Body of pancreas (tissue), 4 donors: ENCODE measurements at regions not wholly inside any gene's neighbourhood (a gene's known extent, or its start where the extent isn't known, plus 50 kb on each side); places are given as distances from the start of the nearest gene placed in this dataset.

Experiments
- ATAC-seq: fragments of 150-250 bp; one replicate; pipeline ENCODE4 v1.9.1; 2016
- DNase-seq, 4 donors: peaks; one replicate each; pipeline ENCODE4 v3.0.0-alpha.2; 2019
- H3K27ac ChIP-seq, 4 donors: fragments of 200-600 bp; sonication (generic); 1 replicate in 3 of 4; 2 replicates in 1 of 4; pipeline versions ENCODE4 v1.5.1 to v1.6.1; 2016 to 2019; ENCODE audit warnings: mild to moderate bottlenecking in 1 of 4, mixed read lengths in 1 of 4, moderate library complexity in 1 of 4
- H3K27me3 ChIP-seq, 2 donors: fragments of 200-600 bp; sonication (generic); one replicate each; pipeline ENCODE4 v1.6.0; 2016; ENCODE audit warnings: mild to moderate bottlenecking in 1 of 2
- H3K36me3 ChIP-seq, 2 donors: fragments of 200-600 bp; sonication (generic); replicated peaks in 1 of 2; 2 replicates each; pipeline ENCODE4 v1.5.1; 2016; ENCODE audit warnings: low read depth in 2 of 2; ENCODE audit not compliant: insufficient read depth in 1 of 2
- H3K4me1 ChIP-seq: fragments of 200-600 bp; sonication (generic); one replicate; pipeline ENCODE4 v1.6.0; 2016
- H3K4me3 ChIP-seq, 2 donors: fragments of 200-600 bp; sonication (generic); 1 replicate in 1 of 2; 2 replicates in 1 of 2; pipeline ENCODE4 v1.5.1; 2016 to 2019
- H3K9me3 ChIP-seq, 3 donors: fragments of 200-600 bp; sonication (generic); 1 replicate in 2 of 3; 2 replicates in 1 of 3; pipeline ENCODE4 v1.5.1; 2016
- POLR2A ChIP-seq, 3 donors: fragments of 450-650 bp; IDR thresholded peaks; one replicate each; pipeline ENCODE4 v1.6.1; 2016; ENCODE audit warnings: antibody characterized with exemption in 3 of 3, mild to moderate bottlenecking in 2 of 3
- WGBS, 2 donors: methylation state at CpG; one replicate each; pipeline ENCODE4 v1.1.5; 2017; 5-methylcytosine and 5-hydroxymethylcytosine counted together
- intact Hi-C: fragments of 100-400 bp; cut with DNase I; formaldehyde crosslinking; loops from one replicate; pipeline ENCODE4 v1.15.1; 2023
- TF ChIP-seq, protein P1 (sequence below), 7 experiments: fragments of 450-650 bp in 4 of 7; fragments of 200-600 bp in 3 of 7; sonication (generic) in 3 of 7; IDR thresholded peaks; one replicate each; pipeline ENCODE4 v1.5.1; 2016 to 2019; ENCODE audit warnings: antibody characterized with exemption in 7 of 7

GRCh38 chr2:179355881-179356280 lies 91.2 kb upstream of the SESTD1 start:
- Histone ChIP-seq H3K4me1 (no peaks in the 10 kb centered on the region), H3K27me3 (no peaks in the 10 kb centered on the region), H3K27ac (no peak overlapping the region), H3K4me3 (no peak overlapping the region), H3K9me3 (no peaks in the 10 kb centered on the region), H3K36me3 (no peaks in the 10 kb centered on the region)
- TF ChIP-seq, protein P1, sequence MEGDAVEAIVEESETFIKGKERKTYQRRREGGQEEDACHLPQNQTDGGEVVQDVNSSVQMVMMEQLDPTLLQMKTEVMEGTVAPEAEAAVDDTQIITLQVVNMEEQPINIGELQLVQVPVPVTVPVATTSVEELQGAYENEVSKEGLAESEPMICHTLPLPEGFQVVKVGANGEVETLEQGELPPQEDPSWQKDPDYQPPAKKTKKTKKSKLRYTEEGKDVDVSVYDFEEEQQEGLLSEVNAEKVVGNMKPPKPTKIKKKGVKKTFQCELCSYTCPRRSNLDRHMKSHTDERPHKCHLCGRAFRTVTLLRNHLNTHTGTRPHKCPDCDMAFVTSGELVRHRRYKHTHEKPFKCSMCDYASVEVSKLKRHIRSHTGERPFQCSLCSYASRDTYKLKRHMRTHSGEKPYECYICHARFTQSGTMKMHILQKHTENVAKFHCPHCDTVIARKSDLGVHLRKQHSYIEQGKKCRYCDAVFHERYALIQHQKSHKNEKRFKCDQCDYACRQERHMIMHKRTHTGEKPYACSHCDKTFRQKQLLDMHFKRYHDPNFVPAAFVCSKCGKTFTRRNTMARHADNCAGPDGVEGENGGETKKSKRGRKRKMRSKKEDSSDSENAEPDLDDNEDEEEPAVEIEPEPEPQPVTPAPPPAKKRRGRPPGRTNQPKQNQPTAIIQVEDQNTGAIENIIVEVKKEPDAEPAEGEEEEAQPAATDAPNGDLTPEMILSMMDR (IDR thresholded peaks at IDR 0.05), result no peak
- TF ChIP-seq POLR2A (IDR thresholded peaks at IDR 0.05), result no peak
- intact Hi-C loops, result no loop called here
- 72% methylated on average over 4 of the region's 4 CpGs for WGBS, 2 donors
- ATAC-seq (no peak), DNase-seq (no peak)

- intact Hi-C loops, result no loop called here
- ATAC-seq, result no peak
- Histone ChIP-seq H3K4me1 (no peaks in the 10 kb centered on the region), H3K9me3 (no peaks in the 10 kb centered on the region), H3K27me3 (no peaks in the 10 kb centered on the region), H3K36me3 (no peaks in the 10 kb centered on the region), H3K4me3 (no peak overlapping the region), H3K27ac (no peak overlapping the region)
- TF ChIP-seq, protein P1 (IDR thresholded peaks at IDR 0.05), result peak in 1 of 7 experiments; percentile 10
- TF ChIP-seq POLR2A (IDR thresholded peaks at IDR 0.05), result no peak
- 51 to 53% methylated on average over 1 of the region's 1 CpG for WGBS, 2 donors
- no peak for DNase-seq
Observed at GRCh38 chr2:179354739-179355537, 90.3 kb upstream of the SESTD1 start.

- DNase-seq (no peak), ATAC-seq (no peak)
- Histone ChIP-seq H3K27me3 (no peaks in the 10 kb centered on the region), H3K9me3 (no peaks in the 10 kb centered on the region), H3K4me1 (no peaks in the 10 kb centered on the region), H3K4me3 (no peak overlapping the region), H3K36me3 (no peaks in the 10 kb centered on the region), H3K27ac (no peak overlapping the region)
- WGBS, 2 donors, result 91 to 92% methylated on average over 4 of the region's 4 CpGs
- TF ChIP-seq, protein P1 (IDR thresholded peaks at IDR 0.05), result no peak
- no peak for TF ChIP-seq POLR2A (IDR thresholded peaks at IDR 0.05)
- intact Hi-C loops, result no loop called here
Observed at GRCh38 chr2:179354296-179354695, 89.7 kb upstream of the SESTD1 start.

GRCh38 chr2:179352181-179352580 lies 87.5 kb upstream of the SESTD1 start:
- ATAC-seq (no peak), DNase-seq (no peak)
- Histone ChIP-seq H3K27ac (no peak overlapping the region), H3K4me1 (no peaks in the 10 kb centered on the region), H3K36me3 (no peaks in the 10 kb centered on the region), H3K4me3 (no peak overlapping the region), H3K27me3 (no peaks in the 10 kb centered on the region), H3K9me3 (no peaks in the 10 kb centered on the region)
- WGBS, 2 donors, result 54 to 68% methylated on average over 2 of the region's 2 CpGs
- no peak for TF ChIP-seq POLR2A (IDR thresholded peaks at IDR 0.05)
- TF ChIP-seq, protein P1 (IDR thresholded peaks at IDR 0.05), result no peak
- intact Hi-C loops, result no loop called here

GRCh38 chr2:179351057-179351456 lies 86.4 kb upstream of the SESTD1 start:
- Histone ChIP-seq H3K36me3 (no peaks in the 10 kb centered on the region), H3K4me1 (no peaks in the 10 kb centered on the region), H3K27me3 (no peaks in the 10 kb centered on the region), H3K27ac (no peak overlapping the region), H3K4me3 (no peak overlapping the region), H3K9me3 (no peaks in the 10 kb centered on the region)
- intact Hi-C loops, result no loop called here
- ATAC-seq (no peak), DNase-seq (no peak)
- TF ChIP-seq POLR2A (IDR thresholded peaks at IDR 0.05), result no peak
- 90 to 96% methylated on average over 2 of the region's 2 CpGs for WGBS, 2 donors
